GM23248 (cell line): ENCODE measurements at regions not wholly inside any gene's neighbourhood (a gene's known extent, or its start where the extent isn't known, plus 50 kb on each side); places are given as distances from the start of the nearest gene placed in this dataset.

Source experiments
- DNase-seq: peaks from one replicate; pipeline ENCODE4 v3.0.0-alpha.2; 2015
- H2AFZ ChIP-seq: fragments of 200-600 bp; sonication (generic); 2 replicates; pipeline ENCODE4 v1.6.1; 2016; ENCODE audit warnings: antibody characterized with exemption
- H3F3A ChIP-seq: fragments of 200-600 bp; sonication (generic); 2 replicates; pipeline ENCODE4 v1.6.1; 2016; ENCODE audit warnings: mild to moderate bottlenecking, antibody characterized with exemption, mixed run types; ENCODE audit not compliant: insufficient read depth
- H3K27ac ChIP-seq: fragments of 200-600 bp; sonication (generic); 2 replicates; pipeline ENCODE4 v1.5.1; 2016; ENCODE audit warnings: mild to moderate bottlenecking
- H3K27me3 ChIP-seq: fragments of 200-600 bp; sonication (generic); replicated peaks from 2 replicates; pipeline ENCODE4 v1.6.1; 2016; ENCODE audit warnings: mild to moderate bottlenecking; ENCODE audit not compliant: insufficient read depth
- H3K36me3 ChIP-seq: fragments of 200-600 bp; sonication (generic); 2 replicates; pipeline ENCODE4 v1.6.1; 2016; ENCODE audit warnings: low read depth, mild to moderate bottlenecking
- H3K4me1 ChIP-seq: fragments of 200-600 bp; sonication (generic); 2 replicates; pipeline ENCODE4 v1.6.1; 2016; ENCODE audit warnings: mild to moderate bottlenecking; ENCODE audit not compliant: insufficient read depth
- H3K4me2 ChIP-seq: fragments of 200-600 bp; sonication (generic); one replicate; pipeline ENCODE4 v1.6.1; 2016; ENCODE audit warnings: mild to moderate bottlenecking; ENCODE audit not compliant: unreplicated experiment
- H3K4me3 ChIP-seq: fragments of 200-600 bp; sonication (generic); 2 replicates; pipeline ENCODE4 v1.5.1; 2016; ENCODE audit warnings: mild to moderate bottlenecking
- H3K79me2 ChIP-seq: fragments of 200-600 bp; sonication (generic); 2 replicates; pipeline ENCODE4 v1.6.1; 2016; ENCODE audit warnings: mild to moderate bottlenecking; ENCODE audit not compliant: insufficient read depth
- H3K9ac ChIP-seq: fragments of 200-600 bp; sonication (generic); 2 replicates; pipeline ENCODE4 v1.6.1; 2016; ENCODE audit warnings: mild to moderate bottlenecking
- H3K9me2 ChIP-seq: fragments of 200-600 bp; sonication (generic); 2 replicates; pipeline ENCODE4 v1.6.1; 2016; ENCODE audit warnings: mixed run types, mild to moderate bottlenecking, moderate library complexity; ENCODE audit not compliant: insufficient read depth
- H3K9me3 ChIP-seq: fragments of 200-600 bp; sonication (generic); one replicate; pipeline ENCODE4 v1.6.1; 2017; ENCODE audit warnings: low read depth
- H4K20me1 ChIP-seq: fragments of 200-600 bp; sonication (generic); 2 replicates; pipeline ENCODE4 v1.6.0; 2016; ENCODE audit not compliant: insufficient read depth
- EZH2 ChIP-seq: fragments of 200-600 bp; sonication (generic); IDR thresholded peaks from 2 replicates; pipeline ENCODE4 v1.6.1; 2018; ENCODE audit warnings: antibody characterized with exemption, mild to moderate bottlenecking; ENCODE audit not compliant: insufficient read depth, poor library complexity, severe bottlenecking
- EZH2phosphoT487 ChIP-seq: fragments of 200-600 bp; sonication (generic); IDR thresholded peaks from 2 replicates; pipeline ENCODE4 v1.6.1; 2018; ENCODE audit warnings: antibody characterized with exemption, moderate library complexity, mild to moderate bottlenecking, low read depth; ENCODE audit not compliant: insufficient read depth
- WGBS, 2 experiments: methylation state at CpG; one replicate each; pipeline ENCODE4 v1.1.6; 2015 to 2017; ENCODE audit warnings: low lambda C conversion rate in 2 of 2, low coverage in 1 of 2; ENCODE audit errors: missing lambda C conversion rate in 2 of 2; 5-methylcytosine and 5-hydroxymethylcytosine counted together
- in situ Hi-C: fragments of 300-500 bp; cut with MboI; formaldehyde crosslinking; loops from 2 replicates; pipeline ENCODE4 v1.15.0; 2020

- WGBS, 2 experiments = 17 to 20% methylated on average over 1 of the region's 1 CpG
- no peak overlapping the region for H3K4me3 ChIP-seq
These were observed 298.2 kb downstream of the KIF4B start for GRCh38 chr5:155311721-155312120.

GRCh38 chr5:155313518-155313917, 300.0 kb downstream of the KIF4B start:
- Histone ChIP-seq H3K27ac (no peak overlapping the region), H2AFZ (no peak overlapping the region), H3K27me3 (no peaks in the 10 kb centered on the region), H3F3A (no peaks in the 10 kb centered on the region), H3K9me2 (no peaks in the 10 kb centered on the region), H3K36me3 (no peaks in the 10 kb centered on the region), H3K4me1 (no peaks in the 10 kb centered on the region), H4K20me1 (no peaks in the 10 kb centered on the region), H3K4me3 (no peak overlapping the region), H3K4me2 (no peak overlapping the region), H3K9ac (no peak overlapping the region), H3K9me3 (no peaks in the 10 kb centered on the region), H3K79me2 (no peaks in the 10 kb centered on the region)
- no peak for TF ChIP-seq EZH2phosphoT487
- no peak for TF ChIP-seq EZH2
- in situ Hi-C loops = no loop called here
- DNase-seq = no peak
- 39 to 41% methylated on average over 2 of the region's 2 CpGs for WGBS, 2 experiments

More at GRCh38 chr5:155311721-155312120, 298.2 kb downstream of the KIF4B start:
- in situ Hi-C loops = no loop called here
- H3K27ac ChIP-seq = no peak overlapping the region
- no peaks in the 10 kb centered on the region for H3K79me2 ChIP-seq
- H3K36me3 ChIP-seq = no peaks in the 10 kb centered on the region
- H3K9me2 ChIP-seq = no peaks in the 10 kb centered on the region
- H2AFZ ChIP-seq = no peak overlapping the region
- no peaks in the 10 kb centered on the region for H3K4me1 ChIP-seq
- TF ChIP-seq EZH2phosphoT487 = no peak
- TF ChIP-seq EZH2 = no peak
- H3F3A ChIP-seq = no peaks in the 10 kb centered on the region
- no peaks in the 10 kb centered on the region for H4K20me1 ChIP-seq
- no peak overlapping the region for H3K4me2 ChIP-seq
- no peak overlapping the region for H3K9ac ChIP-seq
- H3K27me3 ChIP-seq = no peaks in the 10 kb centered on the region
- H3K9me3 ChIP-seq = no peaks in the 10 kb centered on the region
- no peak for DNase-seq

- H3K79me2 ChIP-seq = no peaks in the 10 kb centered on the region
- no peaks in the 10 kb centered on the region for H4K20me1 ChIP-seq
- TF ChIP-seq EZH2phosphoT487 (no peak), EZH2 (no peak)
- 35 to 36% methylated on average over 12 of the region's 12 CpGs for WGBS, 2 experiments
- no peaks in the 10 kb centered on the region for H3K36me3 ChIP-seq
- no peak overlapping the region for H3K9ac ChIP-seq
- in situ Hi-C loops = no loop called here
- no peaks in the 10 kb centered on the region for H3K27me3 ChIP-seq
- H3K9me2 ChIP-seq = no peaks in the 10 kb centered on the region
- no peaks in the 10 kb centered on the region for H3K9me3 ChIP-seq
- H3K4me1 ChIP-seq = no peaks in the 10 kb centered on the region
- H3F3A ChIP-seq = no peaks in the 10 kb centered on the region
- no peak overlapping the region for H3K4me2 ChIP-seq
- DNase-seq = no peak
- no peak overlapping the region for H3K27ac ChIP-seq
- H3K4me3 ChIP-seq = no peak overlapping the region
- H2AFZ ChIP-seq = no peak overlapping the region
These were observed 302.6 kb downstream of the KIF4B start for GRCh38 chr5:155316070-155316714.

- H3K4me1 ChIP-seq = no peaks in the 10 kb centered on the region
- no peak overlapping the region for H3K9ac ChIP-seq
- DNase-seq = no peak
- in situ Hi-C loops = no loop called here
- no peaks in the 10 kb centered on the region for H3K9me2 ChIP-seq
- no peaks in the 10 kb centered on the region for H4K20me1 ChIP-seq
- TF ChIP-seq EZH2phosphoT487 = no peak
- no peak for TF ChIP-seq EZH2
- no peaks in the 10 kb centered on the region for H3K27me3 ChIP-seq
- H3K4me3 ChIP-seq = no peak overlapping the region
- no peak overlapping the region for H2AFZ ChIP-seq
- H3K36me3 ChIP-seq = no peaks in the 10 kb centered on the region
- no peak overlapping the region for H3K4me2 ChIP-seq
- 42% methylated on average over 5 of the region's 5 CpGs for WGBS, 2 experiments
- no peaks in the 10 kb centered on the region for H3F3A ChIP-seq
- no peak overlapping the region for H3K27ac ChIP-seq
- no peaks in the 10 kb centered on the region for H3K9me3 ChIP-seq
- no peaks in the 10 kb centered on the region for H3K79me2 ChIP-seq
These were observed 319.1 kb downstream of the KIF4B start for GRCh38 chr5:155332618-155333017.

- no peaks in the 10 kb centered on the region for H3K9me3 ChIP-seq
- H3K27me3 ChIP-seq = no peaks in the 10 kb centered on the region
- no peak overlapping the region for H3K9ac ChIP-seq
- H3K79me2 ChIP-seq = no peaks in the 10 kb centered on the region
- no peak overlapping the region for H3K4me2 ChIP-seq
- H3K9me2 ChIP-seq = no peaks in the 10 kb centered on the region
- no peak overlapping the region for H2AFZ ChIP-seq
- WGBS, 2 experiments = 6 to 7% methylated on average over 2 of the region's 2 CpGs
- H3K4me1 ChIP-seq = no peaks in the 10 kb centered on the region
- TF ChIP-seq EZH2 = no peak
- no peak for TF ChIP-seq EZH2phosphoT487
- H3K27ac ChIP-seq = no peak overlapping the region
- DNase-seq = no peak
- H3F3A ChIP-seq = no peaks in the 10 kb centered on the region
- no peaks in the 10 kb centered on the region for H4K20me1 ChIP-seq
- H3K4me3 ChIP-seq = no peak overlapping the region
- in situ Hi-C loops = no loop called here
- H3K36me3 ChIP-seq = no peaks in the 10 kb centered on the region
These were observed 329.4 kb downstream of the KIF4B start for GRCh38 chr5:155342956-155343355.
